HG03045 (cell line): ENCODE measurements at regions not wholly inside any gene's neighbourhood (a gene's known extent, or its start where the extent isn't known, plus 50 kb on each side); places are given as distances from the start of the nearest gene placed in this dataset.

Source experiments
- ATAC-seq: cut with Tn5 transposase; IDR thresholded peaks from one replicate; pipeline ENCODE4 v1.9.1; 2021; ENCODE audit warnings: mild to moderate bottlenecking, moderate library complexity; ENCODE audit not compliant: unreplicated experiment

DNA sequence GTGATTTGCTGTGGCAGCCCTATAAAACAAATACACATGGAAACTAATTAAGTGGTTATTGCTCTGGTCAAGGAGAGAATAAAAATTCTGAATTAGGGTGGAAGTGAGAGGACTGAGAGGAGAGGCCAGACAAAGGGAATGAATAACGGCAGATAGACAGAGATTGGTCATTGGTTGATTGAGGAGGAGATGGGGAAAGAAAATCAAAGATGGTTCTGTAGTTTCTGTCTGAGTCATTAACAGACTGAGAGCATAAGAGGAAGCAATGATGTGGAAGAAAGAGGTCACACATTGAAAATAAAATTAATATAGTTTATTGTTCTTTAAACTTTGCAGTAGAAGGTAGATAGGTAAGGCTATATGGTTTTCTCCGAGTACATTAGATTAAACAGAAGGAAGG, 469.8 kb downstream of the ACTL7B start:
- ATAC-seq = no peak

DNA sequence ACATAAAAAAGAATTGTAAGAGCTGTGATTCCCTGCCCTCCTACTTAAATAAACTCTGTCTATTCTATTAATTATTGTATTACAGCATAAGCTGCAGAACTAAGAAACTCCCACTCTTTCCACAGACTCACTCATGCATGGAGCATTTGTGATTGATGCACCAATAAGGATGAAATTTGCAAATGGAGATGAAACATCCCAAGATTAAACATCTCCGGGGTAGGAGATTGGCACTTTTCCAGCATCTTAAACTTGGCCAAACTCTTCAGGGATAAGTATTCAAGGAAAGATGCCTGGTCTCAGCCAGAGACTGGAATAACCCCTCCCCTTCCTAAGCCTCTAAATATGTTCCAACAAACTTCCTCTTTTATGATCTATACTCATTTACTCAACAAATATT, 472.0 kb downstream of the ACTL7B start:
- no peak for ATAC-seq

- no peak for ATAC-seq
Observed at GRCh38 chr9:108382310-108382709, 473.5 kb downstream of the ACTL7B start.

DNA sequence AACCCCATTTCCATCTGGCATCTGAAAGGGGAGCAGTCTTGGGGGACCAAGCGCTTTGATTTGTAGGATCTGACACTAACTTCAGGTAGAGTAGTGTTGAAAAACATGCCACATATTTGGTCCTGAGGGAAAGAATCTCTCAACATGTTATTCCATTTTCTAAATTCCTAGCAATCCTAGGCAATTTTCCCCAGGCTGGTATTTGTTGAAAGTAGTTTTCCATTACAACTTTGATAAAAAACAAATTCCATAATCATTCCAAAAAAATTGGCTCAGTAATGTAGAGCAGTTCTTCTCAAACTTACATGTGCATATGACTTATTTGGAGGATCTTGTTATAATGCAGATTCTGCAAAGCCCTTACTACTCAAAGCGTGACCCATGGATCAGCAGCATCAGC, 477.9 kb downstream of the ACTL7B start:
- ATAC-seq = no peak

DNA sequence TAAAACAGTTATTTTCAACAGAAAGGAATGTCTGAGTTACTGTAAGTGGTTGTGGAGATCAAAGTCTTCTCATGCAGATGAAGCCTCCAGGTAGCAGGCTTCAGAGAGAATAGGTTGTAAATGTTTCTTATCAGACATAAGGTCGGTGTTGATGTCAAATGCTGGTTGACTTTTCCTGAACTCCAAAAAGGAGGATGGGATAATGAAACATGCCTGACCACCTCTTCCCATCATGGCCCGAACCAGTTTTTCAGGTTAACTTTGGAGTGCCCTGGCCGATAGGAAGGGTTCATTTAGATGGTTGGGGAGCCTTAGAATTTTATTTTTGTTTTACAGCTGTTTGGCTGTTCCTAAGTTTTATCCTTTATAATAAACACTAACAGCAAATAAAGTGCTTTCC, 478.4 kb downstream of the ACTL7B start:
- no peak for ATAC-seq

GRCh38 chr9:108376140-108376539, 479.6 kb downstream of the ACTL7B start:
- ATAC-seq = no peak

- ATAC-seq = no peak
Observed at GRCh38 chr9:108374626-108375025, 481.2 kb downstream of the ACTL7B start.

- ATAC-seq = no peak
Observed at GRCh38 chr9:108367188-108367587, 488.6 kb downstream of the ACTL7B start.

DNA sequence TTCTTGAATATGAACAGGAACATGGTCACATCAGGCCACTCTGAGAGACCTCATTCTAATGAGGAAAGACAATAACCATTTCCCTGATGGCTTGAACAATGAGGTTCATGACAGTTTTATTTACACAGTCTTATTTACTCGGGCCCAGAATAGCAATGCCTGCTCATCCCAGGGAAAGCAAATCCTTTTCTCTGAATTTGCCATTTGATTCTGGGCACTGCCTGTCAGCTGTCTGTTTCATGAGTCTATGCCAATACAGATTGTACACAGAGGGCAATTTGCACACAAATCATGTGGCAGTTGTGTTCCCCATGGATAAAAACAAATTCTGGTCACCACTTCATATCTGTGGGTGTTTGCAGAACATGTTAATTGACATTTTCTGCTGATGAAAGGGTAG, 492.5 kb downstream of the ACTL7B start:
- no peak for ATAC-seq

DNA sequence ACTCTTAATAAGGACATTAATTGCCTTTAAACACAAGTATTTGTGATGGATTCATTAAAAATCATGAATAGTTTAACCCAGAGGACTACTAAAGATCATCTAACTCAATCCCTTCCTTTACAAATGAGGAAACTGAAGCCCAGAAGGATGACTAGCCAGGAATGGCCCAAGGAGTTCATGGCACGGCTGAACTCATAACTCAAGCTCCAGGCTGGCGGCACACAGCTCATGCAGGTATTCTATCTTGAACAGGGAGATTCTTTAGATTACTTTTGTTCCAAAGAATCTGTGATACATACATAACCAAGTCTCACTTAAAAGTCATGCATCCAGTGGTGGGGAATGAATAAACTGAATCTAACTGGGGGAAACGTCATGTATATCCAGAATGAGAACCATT, 495.5 kb downstream of the ACTL7B start:
- no peak for ATAC-seq

- ATAC-seq = no peak
Observed at GRCh38 chr9:108356806-108357205, 499.0 kb downstream of the ACTL7B start.

DNA sequence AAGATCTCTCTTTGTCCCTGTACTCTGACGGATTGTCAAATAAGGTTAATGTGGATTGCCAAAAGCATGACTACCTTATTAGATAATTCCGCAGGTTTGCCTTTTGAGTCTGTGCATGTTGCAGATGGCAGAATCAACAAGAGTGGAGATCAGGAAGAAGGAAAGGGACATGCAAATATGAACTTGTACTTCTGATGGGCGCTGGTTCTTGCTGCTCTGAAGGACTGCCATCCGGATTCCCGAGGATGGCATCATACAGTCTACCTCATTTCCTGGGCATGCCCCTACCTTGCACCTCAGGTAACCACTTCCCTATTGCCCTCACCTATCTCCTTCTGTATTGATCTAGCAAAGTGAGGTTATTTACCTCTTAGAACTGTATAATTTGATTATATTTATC, 504.2 kb downstream of the ACTL7B start:
- ATAC-seq = no peak

GRCh38 chr9:108347463-108348188, 508.2 kb downstream of the ACTL7B start:
- no peak for ATAC-seq

DNA sequence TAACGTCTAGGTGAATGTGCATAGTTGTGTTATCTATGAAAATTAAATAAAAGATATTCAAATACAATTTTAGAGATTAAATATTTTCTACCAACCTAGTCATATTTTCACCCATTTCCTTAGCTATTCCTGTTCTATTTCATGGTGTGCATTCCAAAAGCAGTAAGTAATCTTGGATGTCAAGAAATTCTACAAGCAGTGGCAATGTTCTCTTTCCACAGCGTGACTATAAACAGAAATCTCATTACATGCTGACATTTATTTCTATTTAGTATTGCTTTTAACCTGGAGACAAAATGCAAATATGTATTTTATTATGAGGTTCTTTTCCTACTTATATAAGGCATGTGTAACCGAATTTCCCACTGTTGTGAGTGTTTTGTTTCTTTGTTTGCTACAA, 510.0 kb downstream of the ACTL7B start:
- ATAC-seq = no peak

- no peak for ATAC-seq
Observed at GRCh38 chr9:108339251-108339650, 516.5 kb downstream of the ACTL7B start.

DNA sequence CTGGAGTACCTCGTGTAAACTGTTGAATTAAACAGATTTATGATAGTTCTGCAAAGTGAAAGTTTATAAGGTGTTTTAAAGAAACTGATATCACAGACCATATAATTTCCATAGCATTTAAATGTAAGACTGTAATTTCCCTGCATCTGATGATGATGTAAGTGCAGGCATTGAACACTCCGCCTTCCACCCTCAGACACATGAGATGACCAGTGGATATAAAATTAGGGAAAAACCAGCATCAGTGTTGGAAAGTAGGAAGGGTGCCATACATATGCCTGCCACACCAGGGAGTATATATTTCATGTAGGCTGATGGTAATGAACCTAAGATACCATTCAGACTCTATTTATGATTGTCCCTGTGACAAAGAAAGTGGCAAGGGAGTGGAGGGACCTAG, 519.2 kb downstream of the ACTL7B start:
- ATAC-seq = no peak

DNA sequence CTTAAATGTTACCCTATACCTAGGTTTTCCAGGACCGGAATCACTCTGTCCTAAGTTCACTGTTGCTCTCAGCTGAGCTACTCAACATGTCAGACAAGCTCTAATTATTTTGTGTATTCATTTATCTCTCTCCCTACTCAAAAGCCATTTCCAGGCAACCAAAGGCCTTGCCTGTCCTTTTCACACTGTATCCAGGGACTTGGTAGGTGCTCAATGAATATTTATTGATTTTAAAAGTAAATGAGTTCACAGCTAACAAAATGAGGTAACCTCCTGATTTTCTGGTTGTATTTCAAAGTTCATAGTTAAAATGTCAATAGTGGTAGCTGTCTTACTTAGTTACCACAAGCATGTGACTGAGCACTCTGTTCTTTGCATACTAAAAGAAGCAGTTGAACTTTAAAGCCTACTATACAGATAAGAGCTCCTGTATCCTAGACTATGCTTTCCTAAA, 522.2 kb downstream of the ACTL7B start:
- no peak for ATAC-seq

GRCh38 chr9:108331596-108331995, 524.2 kb downstream of the ACTL7B start:
- no peak for ATAC-seq

- no peak for ATAC-seq
Observed at GRCh38 chr9:108325406-108325805, 530.4 kb downstream of the ACTL7B start.

DNA sequence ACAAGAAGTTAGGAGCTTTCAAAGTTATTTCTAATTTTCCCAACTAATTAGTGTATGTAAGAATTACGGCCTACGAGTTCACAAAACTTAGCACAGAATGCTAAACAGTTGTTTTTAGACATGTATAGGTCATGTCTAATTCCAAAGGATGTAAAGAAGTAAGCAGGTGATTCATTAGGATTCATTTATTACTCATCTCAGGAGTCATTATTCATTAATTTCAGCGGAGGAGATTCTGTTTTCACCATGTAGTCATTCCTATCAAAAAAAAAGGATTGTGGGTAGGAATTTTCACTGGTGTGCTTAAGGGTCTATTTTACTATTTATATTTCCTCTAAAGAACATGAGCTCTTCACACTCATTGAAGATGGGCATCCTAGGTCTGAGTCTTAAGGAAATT, 532.2 kb downstream of the ACTL7B start:
- no peak for ATAC-seq

DNA sequence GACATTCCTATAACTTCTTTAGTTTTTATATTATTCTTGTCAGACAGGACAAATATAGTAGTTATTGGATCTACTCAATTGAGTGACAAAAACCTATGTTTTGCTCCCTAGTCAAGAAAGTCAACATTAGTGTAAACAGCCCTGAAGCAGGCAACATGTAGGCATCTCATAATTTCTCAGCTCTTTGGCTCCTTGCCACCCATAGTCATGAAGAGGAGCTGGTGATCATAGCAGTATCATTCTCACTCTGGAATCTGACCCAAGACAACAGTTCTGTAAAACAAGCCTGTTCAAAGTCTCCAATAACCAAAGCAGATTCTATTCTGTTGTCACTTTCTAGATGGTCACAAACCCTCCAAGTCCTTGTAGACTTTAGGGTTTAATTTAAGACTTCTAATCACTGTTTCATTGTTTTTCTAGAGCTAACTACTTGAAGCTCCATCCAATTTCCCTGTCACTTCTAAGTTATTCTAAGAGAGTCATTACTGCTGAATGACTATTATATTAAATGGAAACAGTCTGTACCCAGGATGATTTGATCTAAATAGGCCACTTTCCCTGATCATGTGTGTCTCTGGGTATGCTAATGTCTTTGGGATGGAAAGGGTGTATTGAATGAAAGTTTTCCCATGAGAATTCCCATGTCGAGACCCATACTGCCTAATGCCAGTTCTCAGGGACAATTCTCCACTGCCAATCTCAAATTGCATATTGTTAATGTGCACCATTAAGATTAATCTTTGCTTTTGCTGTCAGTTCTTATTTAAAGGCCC, 533.3 kb downstream of the ACTL7B start:
- no peak for ATAC-seq

DNA sequence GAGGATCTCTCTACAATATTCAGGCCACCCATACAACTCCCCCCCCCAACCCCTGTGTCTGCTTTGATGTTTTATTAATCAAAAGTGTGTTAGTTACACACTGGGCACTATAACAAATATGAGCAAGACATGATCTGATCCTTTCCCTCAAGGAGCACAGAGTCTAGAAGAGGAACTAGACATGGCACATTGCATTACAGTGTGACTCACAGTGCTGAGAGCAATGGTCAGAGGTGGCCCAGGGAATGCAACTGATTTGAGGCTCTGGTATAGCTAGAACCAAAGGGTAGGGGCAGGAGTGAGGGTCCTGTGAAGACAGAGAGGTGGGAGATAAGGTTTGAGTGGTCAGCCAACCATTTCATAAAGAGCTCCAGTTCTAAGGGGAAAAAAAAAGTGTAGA, 539.2 kb downstream of the ACTL7B start:
- ATAC-seq = no peak
